Esophagus squamous epithelium (tissue), 4 donors: ENCODE measurements at regions not wholly inside any gene's neighbourhood (a gene's known extent, or its start where the extent isn't known, plus 50 kb on each side); places are given as distances from the start of the nearest gene placed in this dataset.

ENCODE experiments used
- CTCF ChIP-seq, 6 experiments: fragments of 450-650 bp in 4 of 6; fragments of 200-600 bp in 2 of 6; sonication (generic) in 2 of 6; IDR thresholded peaks; one replicate each; pipeline ENCODE4 v1.5.1; 2016 to 2019; ENCODE audit warnings: antibody characterized with exemption in 6 of 6, mild to moderate bottlenecking in 4 of 6, moderate library complexity in 4 of 6
- POLR2A ChIP-seq, 4 donors: fragments of 450-650 bp; IDR thresholded peaks; one replicate each; pipeline ENCODE4 v1.6.1; 2017; ENCODE audit warnings: antibody characterized with exemption in 4 of 4, mild to moderate bottlenecking in 4 of 4, moderate library complexity in 3 of 4

DNA sequence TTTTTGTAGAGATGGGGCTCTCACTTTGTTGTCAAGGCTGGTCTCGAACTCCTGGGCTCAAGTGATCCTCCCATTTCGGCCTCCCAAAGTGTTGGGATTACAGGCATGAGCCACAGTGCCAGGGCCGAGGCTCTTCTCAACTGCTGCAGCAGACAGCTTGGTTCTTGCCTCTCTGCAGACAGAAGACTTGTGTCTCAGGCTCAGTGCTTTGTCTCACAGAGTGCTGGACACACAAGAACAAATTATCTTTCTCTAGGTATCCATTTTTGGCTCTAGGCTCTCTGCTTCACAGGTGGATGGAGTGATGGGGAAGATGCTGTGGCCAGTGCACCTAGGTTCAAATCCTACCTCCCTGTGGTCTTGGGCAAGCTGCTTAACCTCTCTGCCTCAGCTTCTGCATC lies 80.8 kb upstream of the RNU2-1 start:
- TF ChIP-seq CTCF (IDR thresholded peaks at IDR 0.05) (no peak), POLR2A (IDR thresholded peaks at IDR 0.05) (no peak)
